GM18517 (cell line): ENCODE measurements at regions not wholly inside any gene's neighbourhood (a gene's known extent, or its start where the extent isn't known, plus 50 kb on each side); places are given as distances from the start of the nearest gene placed in this dataset.

Experiments used
- ATAC-seq: cut with Tn5 transposase; IDR thresholded peaks from one replicate; pipeline ENCODE4 v1.9.1; 2021; ENCODE audit warnings: mild to moderate bottlenecking, moderate library complexity; ENCODE audit not compliant: unreplicated experiment

GRCh38 chr3:153069598-153070510 is 92.2 kb upstream of the RAP2B start:
- ATAC-seq: no peak

GRCh38 chr3:153070511-153070868 is 91.5 kb upstream of the RAP2B start:
- ATAC-seq: no peak

- no peak for ATAC-seq
These were observed 89.6 kb upstream of the RAP2B start for GRCh38 chr3:153072382-153072781.

GRCh38 chr3:153072856-153073255 is 89.2 kb upstream of the RAP2B start:
- no peak for ATAC-seq

- ATAC-seq: no peak
These were observed 88.4 kb upstream of the RAP2B start for GRCh38 chr3:153073636-153074035.

GRCh38 chr3:153078826-153079225 is 83.2 kb upstream of the RAP2B start:
- no peak for ATAC-seq

- no peak for ATAC-seq
These were observed 82.6 kb upstream of the RAP2B start for GRCh38 chr3:153079386-153079785.

- ATAC-seq: no peak
These were observed 81.2 kb upstream of the RAP2B start for GRCh38 chr3:153080778-153081240.

GRCh38 chr3:153084431-153084830 is 77.6 kb upstream of the RAP2B start:
- ATAC-seq: no peak

- no peak for ATAC-seq
These were observed 74.1 kb upstream of the RAP2B start for GRCh38 chr3:153087595-153088566.

- ATAC-seq: no peak
These were observed 72.4 kb upstream of the RAP2B start for GRCh38 chr3:153089620-153090019.

GRCh38 chr3:153090973-153091372 is 71.1 kb upstream of the RAP2B start:
- peak; percentile 76 for ATAC-seq

- ATAC-seq: no peak
These were observed 68.4 kb upstream of the RAP2B start for GRCh38 chr3:153093629-153094028.

- ATAC-seq: no peak
These were observed 67.6 kb upstream of the RAP2B start for GRCh38 chr3:153094386-153094785.

GRCh38 chr3:153095441-153095840 is 66.6 kb upstream of the RAP2B start:
- ATAC-seq: no peak

GRCh38 chr3:153096731-153097131 is 65.3 kb upstream of the RAP2B start:
- ATAC-seq: no peak

GRCh38 chr3:153097213-153097612 is 64.8 kb upstream of the RAP2B start:
- no peak for ATAC-seq

GRCh38 chr3:153099131-153099530 is 62.9 kb upstream of the RAP2B start:
- ATAC-seq: no peak

- no peak for ATAC-seq
These were observed 58.5 kb upstream of the RAP2B start for GRCh38 chr3:153103406-153103945.

- ATAC-seq: no peak
These were observed 52.0 kb upstream of the RAP2B start for GRCh38 chr3:153110041-153110440.

- ATAC-seq: no peak
These were observed 51.0 kb upstream of the RAP2B start for GRCh38 chr3:153111016-153111415.
